ENCODE measurements at regions not wholly inside any gene's neighbourhood (a gene's known extent, or its start where the extent isn't known, plus 50 kb on each side); places are given as distances from the start of the nearest gene placed in this dataset.

GRCh38 chr2:184174493-184175104 is 423.7 kb upstream of the ZNF804A start:
- no peak overlapping the region for H3K4me2 ChIP-seq (ENCODE audit: low read length)
- no peak overlapping the region for H3K9ac ChIP-seq (ENCODE audit: low read length)
- H3K4me3 ChIP-seq (ENCODE audit: low read length), result no peak overlapping the region
- intact Hi-C loops (cut with micrococcal nuclease), result no loop called here
- H3K79me2 ChIP-seq (ENCODE audit: low read length), result no peaks in the 10 kb centered on the region
- H4K20me1 ChIP-seq (ENCODE audit: low read length), result no peaks in the 10 kb centered on the region
- no peaks in the 10 kb centered on the region for H3K36me3 ChIP-seq (ENCODE audit: low read depth, low read length)
- no peaks in the 10 kb centered on the region for H3K9me3 ChIP-seq (ENCODE audit: low read length)
- H3K4me1 ChIP-seq (ENCODE audit: insufficient read depth, low read length), result no peaks in the 10 kb centered on the region
- BruUV-seq (replicated peaks), result no TSS peak
- H3K27ac ChIP-seq (ENCODE audit: low read length), result no peak overlapping the region
- H2AFZ ChIP-seq (ENCODE audit: low read length), result 0 out of 2 replicates have a peak overlapping the region, but pooled peaks have one; percentile 9
- H3K27me3 ChIP-seq (ENCODE audit: low read length), result no peaks in the 10 kb centered on the region
- H3K9me2 ChIP-seq (replicated peaks; ENCODE audit: low read length), result no peaks in the 10 kb centered on the region
- H3F3A ChIP-seq (ENCODE audit: low read length, unreplicated experiment), result no peaks in the 10 kb centered on the region
- no peak for TF ChIP-seq CTCF (conservative IDR thresholded peaks at IDR 0.05; ENCODE audit: low read depth, low read length)
- TF ChIP-seq EZH2 (IDR thresholded peaks at IDR 0.05; ENCODE audit: low read length, unreplicated experiment), result no peak
- TF ChIP-seq EZH2phosphoT487 (IDR thresholded peaks at IDR 0.05; ENCODE audit: borderline replicate concordance, low read length), result no peak
- DNase-seq (no peak), ATAC-seq (no peak)
- ChIA-PET CTCF (no interaction called here), POLR2A (ENCODE audit: unreplicated experiment) (no interaction called here)

- intact Hi-C loops (cut with micrococcal nuclease), result no loop called here
- BruUV-seq (replicated peaks), result no TSS peak
- Histone ChIP-seq H3K4me2 (ENCODE audit: low read length) (no peak overlapping the region), H3K4me3 (ENCODE audit: low read length) (no peak overlapping the region), H3K4me1 (ENCODE audit: insufficient read depth, low read length) (no peaks in the 10 kb centered on the region), H3K9ac (ENCODE audit: low read length) (no peak overlapping the region), H3K27ac (ENCODE audit: low read length) (no peak overlapping the region), H3K9me3 (ENCODE audit: low read length) (no peaks in the 10 kb centered on the region), H3K36me3 (ENCODE audit: low read depth, low read length) (no peaks in the 10 kb centered on the region), H3K27me3 (ENCODE audit: low read length) (no peaks in the 10 kb centered on the region), H2AFZ (ENCODE audit: low read length) (no peak overlapping the region), H4K20me1 (ENCODE audit: low read length) (no peaks in the 10 kb centered on the region), H3F3A (ENCODE audit: low read length, unreplicated experiment) (no peaks in the 10 kb centered on the region), H3K9me2 (replicated peaks; ENCODE audit: low read length) (no peaks in the 10 kb centered on the region), H3K79me2 (ENCODE audit: low read length) (no peaks in the 10 kb centered on the region)
- TF ChIP-seq EZH2 (IDR thresholded peaks at IDR 0.05; ENCODE audit: low read length, unreplicated experiment) (no peak), CTCF (conservative IDR thresholded peaks at IDR 0.05; ENCODE audit: low read depth, low read length) (no peak), EZH2phosphoT487 (IDR thresholded peaks at IDR 0.05; ENCODE audit: borderline replicate concordance, low read length) (no peak)
- DNase-seq (no peak), ATAC-seq (no peak)
- ChIA-PET CTCF (no interaction called here), POLR2A (ENCODE audit: unreplicated experiment) (no interaction called here)
These were observed 420.1 kb upstream of the ZNF804A start for GRCh38 chr2:184178229-184178628.

- H3K79me2 ChIP-seq (ENCODE audit: low read length), result no peaks in the 10 kb centered on the region
- DNase-seq (no peak), ATAC-seq (no peak)
- intact Hi-C loops (cut with micrococcal nuclease), result no loop called here
- no peak overlapping the region for H3K4me3 ChIP-seq (ENCODE audit: low read length)
- no peak overlapping the region for H3K9ac ChIP-seq (ENCODE audit: low read length)
- H3K27me3 ChIP-seq (ENCODE audit: low read length), result no peaks in the 10 kb centered on the region
- no peak overlapping the region for H2AFZ ChIP-seq (ENCODE audit: low read length)
- no peaks in the 10 kb centered on the region for H3K9me3 ChIP-seq (ENCODE audit: low read length)
- TF ChIP-seq CTCF (conservative IDR thresholded peaks at IDR 0.05; ENCODE audit: low read depth, low read length), result no peak
- no peak for TF ChIP-seq EZH2phosphoT487 (IDR thresholded peaks at IDR 0.05; ENCODE audit: borderline replicate concordance, low read length)
- no peak for TF ChIP-seq EZH2 (IDR thresholded peaks at IDR 0.05; ENCODE audit: low read length, unreplicated experiment)
- no peak overlapping the region for H3K27ac ChIP-seq (ENCODE audit: low read length)
- BruUV-seq (replicated peaks), result no TSS peak
- H3F3A ChIP-seq (ENCODE audit: low read length, unreplicated experiment), result no peaks in the 10 kb centered on the region
- no peaks in the 10 kb centered on the region for H3K36me3 ChIP-seq (ENCODE audit: low read depth, low read length)
- H3K4me1 ChIP-seq (ENCODE audit: insufficient read depth, low read length), result no peaks in the 10 kb centered on the region
- H3K9me2 ChIP-seq (replicated peaks; ENCODE audit: low read length), result no peaks in the 10 kb centered on the region
- no peaks in the 10 kb centered on the region for H4K20me1 ChIP-seq (ENCODE audit: low read length)
- ChIA-PET CTCF (no interaction called here), POLR2A (ENCODE audit: unreplicated experiment) (no interaction called here)
- no peak overlapping the region for H3K4me2 ChIP-seq (ENCODE audit: low read length)
These were observed 411.9 kb upstream of the ZNF804A start for GRCh38 chr2:184186436-184186835.
